ENCODE measurements at regions not wholly inside any gene's neighbourhood (a gene's known extent, or its start where the extent isn't known, plus 50 kb on each side); places are given as distances from the start of the nearest gene placed in this dataset.

GRCh38 chr2:122643725-122644329, 888.4 kb downstream of the TSN start:
- TF ChIP-seq CTCF (IDR thresholded peaks at IDR 0.05) (no peak), POLR2A (IDR thresholded peaks at IDR 0.05) (no peak)

Measured in esophagus squamous epithelium (tissue), 4 donors.